ENCODE measurements at regions not wholly inside any gene's neighbourhood (a gene's known extent, or its start where the extent isn't known, plus 50 kb on each side); places are given as distances from the start of the nearest gene placed in this dataset.

- H3K4me3 Mint-ChIP-seq, result no peak overlapping the region
- Histone ChIP-seq H3K27ac (ENCODE audit: low read depth, low read length) (no peak overlapping the region), H3K9me3 (ENCODE audit: control insufficient read depth in 2 of 3, low read length in 3 of 3) (no peaks in the 10 kb centered on the region), H3K4me3 (ENCODE audit: low read length) (no peak overlapping the region), H3K36me3 (ENCODE audit: control insufficient read depth in 2 of 3, insufficient read depth in 3 of 3, low read length in 3 of 3) (no peaks in the 10 kb centered on the region), H3K4me1 (ENCODE audit: control insufficient read depth in 2 of 2, insufficient read depth in 2 of 2, low read length in 2 of 2) (no peaks in the 10 kb centered on the region), H3K27me3 (ENCODE audit: control insufficient read depth in 2 of 2, insufficient read depth in 2 of 2, low read length in 2 of 2) (no peaks in the 10 kb centered on the region)
- intact Hi-C loops (cut with micrococcal nuclease), result no loop called here
- H3K4me1 Mint-ChIP-seq, result no peaks in the 10 kb centered on the region
- no peak overlapping the region for H3K27ac Mint-ChIP-seq
- ATAC-seq (no peak), DNase-seq (no peak)
- no peaks in the 10 kb centered on the region for H3K36me3 Mint-ChIP-seq
- H3K27me3 Mint-ChIP-seq, result no peaks in the 10 kb centered on the region
- ChIA-PET POLR2A (no interaction called here), CTCF (no interaction called here)
- H3K9me3 Mint-ChIP-seq, result peaks cover 0 to 11% (median 3%) of the 10 kb centered on the region in 11 donors
Observed at GRCh38 chrX:95860127-95860526, 824.5 kb upstream of the DIAPH2 start.

- peaks cover 0 to 10% (median 5%) of the 10 kb centered on the region in 11 donors for H3K9me3 Mint-ChIP-seq
- Histone ChIP-seq H3K4me3 (ENCODE audit: low read length) (no peak overlapping the region), H3K4me1 (ENCODE audit: control insufficient read depth in 2 of 2, insufficient read depth in 2 of 2, low read length in 2 of 2) (no peaks in the 10 kb centered on the region), H3K27ac (ENCODE audit: low read depth, low read length) (no peak overlapping the region), H3K9me3 (ENCODE audit: control insufficient read depth in 2 of 3, low read length in 3 of 3) (no peaks in the 10 kb centered on the region), H3K27me3 (ENCODE audit: control insufficient read depth in 2 of 2, insufficient read depth in 2 of 2, low read length in 2 of 2) (no peaks in the 10 kb centered on the region), H3K36me3 (ENCODE audit: control insufficient read depth in 2 of 3, insufficient read depth in 3 of 3, low read length in 3 of 3) (no peaks in the 10 kb centered on the region)
- no peaks in the 10 kb centered on the region for H3K27me3 Mint-ChIP-seq
- POLR2A ChIA-PET, result no interaction called here
- H3K4me1 Mint-ChIP-seq, result no peaks in the 10 kb centered on the region
- H3K36me3 Mint-ChIP-seq, result no peaks in the 10 kb centered on the region
- no peak overlapping the region for H3K4me3 Mint-ChIP-seq
- no peak for DNase-seq
- no peak for ATAC-seq
- H3K27ac Mint-ChIP-seq, result no peak overlapping the region
- CTCF ChIA-PET, result no interaction called here
- intact Hi-C loops (cut with micrococcal nuclease), result no loop called here
Observed at GRCh38 chrX:95875661-95876060, 809.0 kb upstream of the DIAPH2 start.

GRCh38 chrX:95878874-95879273 lies 805.8 kb upstream of the DIAPH2 start:
- Histone ChIP-seq H3K27ac (ENCODE audit: low read depth, low read length) (no peak overlapping the region), H3K27me3 (ENCODE audit: control insufficient read depth in 2 of 2, insufficient read depth in 2 of 2, low read length in 2 of 2) (no peaks in the 10 kb centered on the region), H3K4me3 (ENCODE audit: low read length) (no peak overlapping the region), H3K9me3 (ENCODE audit: control insufficient read depth in 2 of 3, low read length in 3 of 3) (no peaks in the 10 kb centered on the region), H3K4me1 (ENCODE audit: control insufficient read depth in 2 of 2, insufficient read depth in 2 of 2, low read length in 2 of 2) (no peaks in the 10 kb centered on the region), H3K36me3 (ENCODE audit: control insufficient read depth in 2 of 3, insufficient read depth in 3 of 3, low read length in 3 of 3) (no peaks in the 10 kb centered on the region)
- intact Hi-C loops (cut with micrococcal nuclease), result no loop called here
- H3K4me1 Mint-ChIP-seq, result no peaks in the 10 kb centered on the region
- H3K9me3 Mint-ChIP-seq, result peaks cover 0 to 6% (median 3%) of the 10 kb centered on the region in 11 donors
- CTCF ChIA-PET, result no interaction called here
- POLR2A ChIA-PET, result no interaction called here
- DNase-seq (no peak), ATAC-seq (no peak)
- H3K27me3 Mint-ChIP-seq, result no peaks in the 10 kb centered on the region
- no peak overlapping the region for H3K4me3 Mint-ChIP-seq
- H3K27ac Mint-ChIP-seq, result no peak overlapping the region
- no peaks in the 10 kb centered on the region for H3K36me3 Mint-ChIP-seq

GRCh38 chrX:95884186-95884585 lies 800.5 kb upstream of the DIAPH2 start:
- Histone ChIP-seq H3K27ac (ENCODE audit: low read depth, low read length) (no peak overlapping the region), H3K27me3 (ENCODE audit: control insufficient read depth in 2 of 2, insufficient read depth in 2 of 2, low read length in 2 of 2) (no peaks in the 10 kb centered on the region), H3K4me3 (ENCODE audit: low read length) (no peak overlapping the region), H3K4me1 (ENCODE audit: control insufficient read depth in 2 of 2, insufficient read depth in 2 of 2, low read length in 2 of 2) (no peaks in the 10 kb centered on the region), H3K36me3 (ENCODE audit: control insufficient read depth in 2 of 3, insufficient read depth in 3 of 3, low read length in 3 of 3) (no peaks in the 10 kb centered on the region), H3K9me3 (ENCODE audit: control insufficient read depth in 2 of 3, low read length in 3 of 3) (no peaks in the 10 kb centered on the region)
- no peak for ATAC-seq
- Mint-ChIP-seq H3K4me1 (no peaks in the 10 kb centered on the region), H3K36me3 (no peaks in the 10 kb centered on the region), H3K27ac (no peak overlapping the region), H3K4me3 (no peak overlapping the region), H3K27me3 (no peaks in the 10 kb centered on the region), H3K9me3 (peaks cover 0 to 6% (median 0%) of the 10 kb centered on the region in 11 donors)
- ChIA-PET POLR2A (no interaction called here), CTCF (no interaction called here)
- no peak for DNase-seq
- intact Hi-C loops (cut with micrococcal nuclease), result no loop called here

- ChIA-PET CTCF (no interaction called here), POLR2A (no interaction called here)
- no peaks in the 10 kb centered on the region for H3K36me3 Mint-ChIP-seq
- no peak overlapping the region for H3K4me3 Mint-ChIP-seq
- Histone ChIP-seq H3K4me1 (ENCODE audit: control insufficient read depth in 2 of 2, insufficient read depth in 2 of 2, low read length in 2 of 2) (no peaks in the 10 kb centered on the region), H3K27ac (ENCODE audit: low read depth, low read length) (no peak overlapping the region), H3K27me3 (ENCODE audit: control insufficient read depth in 2 of 2, insufficient read depth in 2 of 2, low read length in 2 of 2) (no peaks in the 10 kb centered on the region), H3K36me3 (ENCODE audit: control insufficient read depth in 2 of 3, insufficient read depth in 3 of 3, low read length in 3 of 3) (no peaks in the 10 kb centered on the region), H3K9me3 (ENCODE audit: control insufficient read depth in 2 of 3, low read length in 3 of 3) (no peaks in the 10 kb centered on the region), H3K4me3 (ENCODE audit: low read length) (no peak overlapping the region)
- H3K9me3 Mint-ChIP-seq, result peaks cover 0 to 6% (median 0%) of the 10 kb centered on the region in 11 donors
- no peaks in the 10 kb centered on the region for H3K27me3 Mint-ChIP-seq
- H3K27ac Mint-ChIP-seq, result no peak overlapping the region
- no peak for ATAC-seq
- intact Hi-C loops (cut with micrococcal nuclease), result no loop called here
- no peaks in the 10 kb centered on the region for H3K4me1 Mint-ChIP-seq
- no peak for DNase-seq
Observed at GRCh38 chrX:95885074-95885473, 799.6 kb upstream of the DIAPH2 start.

GRCh38 chrX:95889279-95889678 lies 795.4 kb upstream of the DIAPH2 start:
- DNase-seq (no peak), ATAC-seq (no peak)
- H3K27ac Mint-ChIP-seq, result no peak overlapping the region
- H3K9me3 ChIP-seq (ENCODE audit: control insufficient read depth in 2 of 3, low read length in 3 of 3), result no peaks in the 10 kb centered on the region
- ChIA-PET POLR2A (no interaction called here), CTCF (no interaction called here)
- no peaks in the 10 kb centered on the region for H3K27me3 Mint-ChIP-seq
- H3K9me3 Mint-ChIP-seq, result peaks cover 0 to 1% (median 0%) of the 10 kb centered on the region in 11 donors
- H3K4me3 Mint-ChIP-seq, result no peak overlapping the region
- no peak overlapping the region for H3K27ac ChIP-seq (ENCODE audit: low read depth, low read length)
- no peaks in the 10 kb centered on the region for H3K36me3 ChIP-seq (ENCODE audit: control insufficient read depth in 2 of 3, insufficient read depth in 3 of 3, low read length in 3 of 3)
- intact Hi-C loops (cut with micrococcal nuclease), result no loop called here
- no peak overlapping the region for H3K4me3 ChIP-seq (ENCODE audit: low read length)
- H3K4me1 Mint-ChIP-seq, result no peaks in the 10 kb centered on the region
- no peaks in the 10 kb centered on the region for H3K36me3 Mint-ChIP-seq
- no peaks in the 10 kb centered on the region for H3K27me3 ChIP-seq (ENCODE audit: control insufficient read depth in 2 of 2, insufficient read depth in 2 of 2, low read length in 2 of 2)
- H3K4me1 ChIP-seq (ENCODE audit: control insufficient read depth in 2 of 2, insufficient read depth in 2 of 2, low read length in 2 of 2), result no peaks in the 10 kb centered on the region

GRCh38 chrX:95893636-95894035 lies 791.0 kb upstream of the DIAPH2 start:
- no peak for ATAC-seq
- Histone ChIP-seq H3K27me3 (ENCODE audit: control insufficient read depth in 2 of 2, insufficient read depth in 2 of 2, low read length in 2 of 2) (no peaks in the 10 kb centered on the region), H3K4me3 (ENCODE audit: low read length) (no peak overlapping the region), H3K36me3 (ENCODE audit: control insufficient read depth in 2 of 3, insufficient read depth in 3 of 3, low read length in 3 of 3) (no peaks in the 10 kb centered on the region), H3K27ac (ENCODE audit: low read depth, low read length) (no peak overlapping the region), H3K9me3 (ENCODE audit: control insufficient read depth in 2 of 3, low read length in 3 of 3) (no peaks in the 10 kb centered on the region), H3K4me1 (ENCODE audit: control insufficient read depth in 2 of 2, insufficient read depth in 2 of 2, low read length in 2 of 2) (no peaks in the 10 kb centered on the region)
- CTCF ChIA-PET, result no interaction called here
- Mint-ChIP-seq H3K27me3 (no peaks in the 10 kb centered on the region), H3K4me1 (no peaks in the 10 kb centered on the region), H3K9me3 (no peaks in the 10 kb centered on the region), H3K4me3 (no peak overlapping the region), H3K27ac (no peak overlapping the region), H3K36me3 (no peaks in the 10 kb centered on the region)
- POLR2A ChIA-PET, result no interaction called here
- DNase-seq, result no peak
- intact Hi-C loops (cut with micrococcal nuclease), result no loop called here
